ENCODE measurements at regions not wholly inside any gene's neighbourhood (a gene's known extent, or its start where the extent isn't known, plus 50 kb on each side); places are given as distances from the start of the nearest gene placed in this dataset.
A peak's percentile ranks its signal among the peaks of the same experiment; 100 is the strongest.

GRCh38 chr13:32828711-32829110 lies 187.5 kb upstream of the KL start:
- H3K27ac ChIP-seq (ENCODE audit: low read depth in 2 of 2, low read length in 1 of 2): no peak overlapping the region
- peaks cover 4 to 5% of the 10 kb centered on the region in 2 donors for H3K4me1 ChIP-seq (ENCODE audit: control insufficient read depth in 2 of 2, insufficient read depth in 2 of 2, low read length in 1 of 2)
- no peaks in the 10 kb centered on the region for H3K9me3 ChIP-seq (ENCODE audit: control insufficient read depth in 2 of 2, insufficient read depth in 1 of 2, low read depth in 1 of 2, low read length in 1 of 2)
- H3K4me3 ChIP-seq (ENCODE audit: low read depth in 1 of 2, low read length in 2 of 2): no peak overlapping the region
- H3K27me3 ChIP-seq (ENCODE audit: control insufficient read depth in 1 of 2, insufficient read depth in 2 of 2, low read length in 2 of 2): no peaks in the 10 kb centered on the region
- WGBS, 2 donors: 92 to 94% methylated on average over 6 of the region's 6 CpGs
- H3K36me3 ChIP-seq (ENCODE audit: control insufficient read depth in 2 of 2, insufficient read depth in 2 of 2, low read length in 1 of 2): no peaks in the 10 kb centered on the region

GRCh38 chr13:32829269-32829668 lies 187.0 kb upstream of the KL start:
- 62% methylated on average over 6 of the region's 6 CpGs for WGBS, 2 donors

GRCh38 chr13:32829676-32830335 lies 186.4 kb upstream of the KL start:
- peaks cover 4 to 5% of the 10 kb centered on the region in 2 donors for H3K4me1 ChIP-seq (ENCODE audit: control insufficient read depth in 2 of 2, insufficient read depth in 2 of 2, low read length in 1 of 2)
- H3K27me3 ChIP-seq (ENCODE audit: control insufficient read depth in 1 of 2, insufficient read depth in 2 of 2, low read length in 2 of 2): no peaks in the 10 kb centered on the region
- WGBS, 2 donors: 47 to 55% methylated on average over 8 of the region's 8 CpGs
- no peak overlapping the region for H3K27ac ChIP-seq (ENCODE audit: low read depth in 2 of 2, low read length in 1 of 2)
- H3K9me3 ChIP-seq (ENCODE audit: control insufficient read depth in 2 of 2, insufficient read depth in 1 of 2, low read depth in 1 of 2, low read length in 1 of 2): no peaks in the 10 kb centered on the region
- H3K36me3 ChIP-seq (ENCODE audit: control insufficient read depth in 2 of 2, insufficient read depth in 2 of 2, low read length in 1 of 2): no peaks in the 10 kb centered on the region
- no peak overlapping the region for H3K4me3 ChIP-seq (ENCODE audit: low read depth in 1 of 2, low read length in 2 of 2)

More at GRCh38 chr13:32829269-32829668, 187.0 kb upstream of the KL start:
- H3K4me1 ChIP-seq (ENCODE audit: control insufficient read depth in 2 of 2, insufficient read depth in 2 of 2, low read length in 1 of 2): peaks cover 4 to 5% of the 10 kb centered on the region in 2 donors
- H3K27me3 ChIP-seq (ENCODE audit: control insufficient read depth in 1 of 2, insufficient read depth in 2 of 2, low read length in 2 of 2): no peaks in the 10 kb centered on the region
- H3K4me3 ChIP-seq (ENCODE audit: low read depth in 1 of 2, low read length in 2 of 2): no peak overlapping the region
- H3K9me3 ChIP-seq (ENCODE audit: control insufficient read depth in 2 of 2, insufficient read depth in 1 of 2, low read depth in 1 of 2, low read length in 1 of 2): no peaks in the 10 kb centered on the region
- no peaks in the 10 kb centered on the region for H3K36me3 ChIP-seq (ENCODE audit: control insufficient read depth in 2 of 2, insufficient read depth in 2 of 2, low read length in 1 of 2)
- H3K27ac ChIP-seq (ENCODE audit: low read depth in 2 of 2, low read length in 1 of 2): no peak overlapping the region

DNA sequence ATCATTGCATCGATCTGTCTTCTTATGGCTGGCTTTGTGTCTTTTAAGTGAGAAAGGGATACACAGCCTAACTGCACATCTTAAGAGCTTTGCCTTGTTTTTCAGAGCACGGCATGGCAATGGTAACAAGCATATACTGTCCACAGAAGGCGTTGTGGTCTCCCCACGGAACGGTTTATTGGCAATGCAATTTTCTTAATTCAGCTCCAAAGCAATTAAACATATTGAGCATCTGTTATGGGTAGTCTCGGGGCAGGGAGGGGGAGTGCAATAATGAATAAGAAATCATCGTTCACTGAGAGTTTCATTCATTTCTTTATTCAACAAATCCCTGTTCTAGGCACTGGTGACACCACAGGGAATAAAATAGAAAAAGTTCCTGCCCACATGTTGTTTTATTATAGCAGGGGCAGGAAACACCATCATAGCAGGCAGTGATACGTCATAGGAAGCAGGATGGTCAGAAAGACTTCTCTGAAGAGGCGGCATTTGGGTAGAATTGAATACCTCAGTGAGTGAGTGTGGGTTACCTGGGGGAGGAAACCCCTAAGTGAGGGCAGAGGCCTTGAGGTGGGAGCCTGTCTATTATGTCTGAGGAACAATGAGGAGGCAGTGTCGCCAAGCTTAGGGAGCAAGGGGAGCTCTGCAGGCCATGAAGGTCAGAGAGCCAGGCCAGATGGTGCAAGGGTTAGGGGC lies 185.7 kb upstream of the KL start:
- no peaks in the 10 kb centered on the region for H3K36me3 ChIP-seq (ENCODE audit: control insufficient read depth in 2 of 2, insufficient read depth in 2 of 2, low read length in 1 of 2)
- no peak overlapping the region for H3K27ac ChIP-seq (ENCODE audit: low read depth in 2 of 2, low read length in 1 of 2)
- 88% methylated on average over 10 of the region's 10 CpGs for WGBS, 2 donors
- H3K9me3 ChIP-seq (ENCODE audit: control insufficient read depth in 2 of 2, insufficient read depth in 1 of 2, low read depth in 1 of 2, low read length in 1 of 2): no peaks in the 10 kb centered on the region
- no peak overlapping the region for H3K4me3 ChIP-seq (ENCODE audit: low read depth in 1 of 2, low read length in 2 of 2)
- no peaks in the 10 kb centered on the region for H3K27me3 ChIP-seq (ENCODE audit: control insufficient read depth in 1 of 2, insufficient read depth in 2 of 2, low read length in 2 of 2)
- peaks cover 4 to 5% of the 10 kb centered on the region in 2 donors for H3K4me1 ChIP-seq (ENCODE audit: control insufficient read depth in 2 of 2, insufficient read depth in 2 of 2, low read length in 1 of 2)

GRCh38 chr13:32837307-32837972 lies 178.8 kb upstream of the KL start:
- Histone ChIP-seq H3K4me3 (ENCODE audit: low read depth in 1 of 2, low read length in 2 of 2) (no peak overlapping the region), H3K36me3 (ENCODE audit: control insufficient read depth in 2 of 2, insufficient read depth in 2 of 2, low read length in 1 of 2) (no peaks in the 10 kb centered on the region), H3K4me1 (ENCODE audit: control insufficient read depth in 2 of 2, insufficient read depth in 2 of 2, low read length in 1 of 2) (no peaks in the 10 kb centered on the region), H3K9me3 (ENCODE audit: control insufficient read depth in 2 of 2, insufficient read depth in 1 of 2, low read depth in 1 of 2, low read length in 1 of 2) (no peaks in the 10 kb centered on the region), H3K27ac (ENCODE audit: low read depth in 2 of 2, low read length in 1 of 2) (no peak overlapping the region), H3K27me3 (ENCODE audit: control insufficient read depth in 1 of 2, insufficient read depth in 2 of 2, low read length in 2 of 2) (no peaks in the 10 kb centered on the region)
- WGBS, 2 donors: 84 to 87% methylated on average over 5 of the region's 5 CpGs

DNA sequence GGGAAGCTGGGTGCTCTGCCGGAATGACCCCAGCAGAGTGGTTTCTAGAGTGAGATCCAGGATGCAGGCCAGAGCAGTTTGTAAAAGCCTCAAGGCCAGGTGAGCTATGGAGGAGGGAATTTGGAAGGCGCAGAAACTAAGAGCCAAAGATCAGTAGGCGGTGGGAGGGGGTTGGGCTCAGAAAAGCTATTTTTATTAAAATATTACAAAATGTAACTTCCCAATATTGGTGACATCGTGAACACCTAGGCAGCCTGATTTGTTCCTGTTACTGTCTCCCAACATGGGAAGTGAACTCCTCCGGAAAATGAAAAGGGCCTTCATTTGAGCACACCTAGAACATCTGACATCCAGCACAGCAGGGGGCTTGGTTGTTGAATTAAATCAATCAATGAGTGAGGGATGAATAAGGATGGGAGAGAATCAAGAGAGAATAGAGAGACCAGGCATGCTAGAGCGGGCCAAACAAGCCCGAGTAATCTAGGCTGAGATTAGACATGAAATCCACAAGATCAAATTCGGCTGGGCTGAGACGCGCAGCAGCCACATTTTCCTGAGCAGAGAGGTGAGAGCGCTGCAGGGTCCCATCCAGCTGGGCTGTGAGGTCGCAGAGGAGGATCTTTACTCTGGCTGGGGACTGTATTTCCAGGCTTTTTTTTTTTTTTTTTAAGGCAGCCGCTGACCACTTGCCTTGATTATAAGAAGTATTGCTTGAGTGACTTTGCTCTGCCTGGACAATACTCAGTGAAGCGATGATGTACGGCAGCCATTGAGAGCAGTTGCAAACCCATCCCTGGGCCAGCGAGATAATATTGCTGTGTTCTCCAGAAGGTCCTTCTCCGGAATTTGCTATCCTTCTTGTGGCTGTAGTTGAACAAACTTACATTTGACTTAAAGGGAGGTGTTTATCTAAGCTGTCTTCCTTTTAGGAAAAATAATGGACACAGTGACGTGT lies 178.0 kb upstream of the KL start:
- H3K4me3 ChIP-seq (ENCODE audit: low read depth in 1 of 2, low read length in 2 of 2): no peak overlapping the region
- WGBS, 2 donors: 84 to 87% methylated on average over 18 of the region's 18 CpGs
- peak overlapping the region in 1 of 2 donors; percentile 24 for H3K27ac ChIP-seq (ENCODE audit: low read depth in 2 of 2, low read length in 1 of 2)
- H3K36me3 ChIP-seq (ENCODE audit: control insufficient read depth in 2 of 2, insufficient read depth in 2 of 2, low read length in 1 of 2): no peaks in the 10 kb centered on the region
- no peaks in the 10 kb centered on the region for H3K9me3 ChIP-seq (ENCODE audit: control insufficient read depth in 2 of 2, insufficient read depth in 1 of 2, low read depth in 1 of 2, low read length in 1 of 2)
- no peaks in the 10 kb centered on the region for H3K4me1 ChIP-seq (ENCODE audit: control insufficient read depth in 2 of 2, insufficient read depth in 2 of 2, low read length in 1 of 2)
- no peaks in the 10 kb centered on the region for H3K27me3 ChIP-seq (ENCODE audit: control insufficient read depth in 1 of 2, insufficient read depth in 2 of 2, low read length in 2 of 2)

DNA sequence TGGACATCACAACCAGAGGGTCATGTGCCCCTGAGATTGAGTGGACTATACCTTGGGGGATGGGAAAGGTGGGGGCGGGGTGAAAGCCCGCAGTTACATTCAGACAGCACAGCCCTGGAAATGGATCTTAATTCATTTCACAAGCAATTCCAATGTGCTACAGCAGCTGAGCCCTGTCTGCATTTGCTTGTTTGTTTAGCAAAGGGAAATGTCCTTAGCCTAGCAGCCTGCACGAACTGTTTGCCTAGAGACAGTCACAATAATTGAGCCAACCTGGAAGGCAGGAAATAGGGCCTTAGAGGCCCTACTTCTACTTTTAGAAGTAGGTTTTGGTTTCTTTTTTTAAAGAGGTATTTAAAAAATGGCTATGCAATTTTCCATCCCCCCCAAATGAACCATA lies 177.3 kb upstream of the KL start:
- 45 to 46% methylated on average over 3 of the region's 3 CpGs for WGBS, 2 donors
- H3K9me3 ChIP-seq (ENCODE audit: control insufficient read depth in 2 of 2, insufficient read depth in 1 of 2, low read depth in 1 of 2, low read length in 1 of 2): no peaks in the 10 kb centered on the region
- no peaks in the 10 kb centered on the region for H3K36me3 ChIP-seq (ENCODE audit: control insufficient read depth in 2 of 2, insufficient read depth in 2 of 2, low read length in 1 of 2)
- H3K4me1 ChIP-seq (ENCODE audit: control insufficient read depth in 2 of 2, insufficient read depth in 2 of 2, low read length in 1 of 2): no peaks in the 10 kb centered on the region
- no peaks in the 10 kb centered on the region for H3K27me3 ChIP-seq (ENCODE audit: control insufficient read depth in 1 of 2, insufficient read depth in 2 of 2, low read length in 2 of 2)
- H3K27ac ChIP-seq (ENCODE audit: low read depth in 2 of 2, low read length in 1 of 2): peak overlapping the region in 1 of 2 donors; percentile 24
- H3K4me3 ChIP-seq (ENCODE audit: low read depth in 1 of 2, low read length in 2 of 2): no peak overlapping the region

GRCh38 chr13:32840113-32840512 lies 176.1 kb upstream of the KL start:
- WGBS, 2 donors: 81 to 85% methylated on average over 5 of the region's 5 CpGs
- H3K9me3 ChIP-seq (ENCODE audit: control insufficient read depth in 2 of 2, insufficient read depth in 1 of 2, low read depth in 1 of 2, low read length in 1 of 2): no peaks in the 10 kb centered on the region
- H3K36me3 ChIP-seq (ENCODE audit: control insufficient read depth in 2 of 2, insufficient read depth in 2 of 2, low read length in 1 of 2): no peaks in the 10 kb centered on the region
- H3K27ac ChIP-seq (ENCODE audit: low read depth in 2 of 2, low read length in 1 of 2): no peak overlapping the region
- H3K4me3 ChIP-seq (ENCODE audit: low read depth in 1 of 2, low read length in 2 of 2): no peak overlapping the region
- no peaks in the 10 kb centered on the region for H3K4me1 ChIP-seq (ENCODE audit: control insufficient read depth in 2 of 2, insufficient read depth in 2 of 2, low read length in 1 of 2)
- H3K27me3 ChIP-seq (ENCODE audit: control insufficient read depth in 1 of 2, insufficient read depth in 2 of 2, low read length in 2 of 2): no peaks in the 10 kb centered on the region

Data from esophagus (tissue), 2 donors.